ENCODE measurements at regions not wholly inside any gene's neighbourhood (a gene's known extent, or its start where the extent isn't known, plus 50 kb on each side); places are given as distances from the start of the nearest gene placed in this dataset.

- no peak overlapping the region for H2AFZ ChIP-seq (ENCODE audit: low read length)
- in situ Hi-C loops (cut with HindIII; ENCODE audit: extremely low pct_ligation_motif_present, low pct_unique_long_range_greater_than_20kb), result no loop called here
- H3K27me3 ChIP-seq (ENCODE audit: control insufficient read depth in 1 of 2, insufficient read depth in 2 of 2, low read length in 2 of 2), result no peaks in the 10 kb centered on the region
- DNase-seq (ENCODE audit: low spot score), result no peak
- no peak overlapping the region for H3K27ac ChIP-seq (ENCODE audit: extremely low read length, insufficient read depth, low read length)
- intact Hi-C loops (cut with micrococcal nuclease; ENCODE audit: unreplicated experiment), result no loop called here
- H3K4me2 ChIP-seq (ENCODE audit: low read depth, low read length), result no peak overlapping the region
- POLR2A ChIA-PET, result no interaction called here
- no peaks in the 10 kb centered on the region for H4K20me1 ChIP-seq (ENCODE audit: insufficient read depth, low read length)
- no peak for FAIRE-seq
- H3K9me3 ChIP-seq (ENCODE audit: low read length), result no peaks in the 10 kb centered on the region
- no TSS peak for BruUV-seq (replicated peaks)
- ATAC-seq, result no peak
- H3K4me1 ChIP-seq (ENCODE audit: insufficient read depth, low read length), result no peaks in the 10 kb centered on the region
- TF ChIP-seq MATR3 (CRISPR knock-in tag; IDR thresholded peaks at IDR 0.05), result no peak
- TF ChIP-seq THAP7 (CRISPR knock-in tag; IDR thresholded peaks at IDR 0.05), result no peak
- TF ChIP-seq ZNF124 (CRISPR knock-in tag; IDR thresholded peaks at IDR 0.05), result no peak
- no peak for TF ChIP-seq ZNF615 (CRISPR knock-in tag; IDR thresholded peaks at IDR 0.05; ENCODE audit: borderline replicate concordance)
- TF ChIP-seq FOSL2 (CRISPR knock-in tag; IDR thresholded peaks at IDR 0.05), result no peak
- no peak for TF ChIP-seq MIXL1 (CRISPR knock-in tag; IDR thresholded peaks at IDR 0.05)
- H3K79me2 ChIP-seq (ENCODE audit: insufficient read depth, low read length), result no peaks in the 10 kb centered on the region
- CTCF ChIA-PET (ENCODE audit: low intra/inter-chr PET ratio, low total read pairs), result no interaction called here
- H3K36me3 ChIP-seq (replicated peaks in 1 of 2; ENCODE audit: control insufficient read depth in 1 of 2, insufficient read depth in 2 of 2, low read length in 2 of 2), result no peaks in the 10 kb centered on the region
- H3K4me3 ChIP-seq (replicated peaks in 1 of 3; ENCODE audit: insufficient read depth in 1 of 3, low read depth in 2 of 3, low read length in 3 of 3), result no peak overlapping the region
- H3K9ac ChIP-seq (ENCODE audit: insufficient read depth, low read depth, low read length), result no peak overlapping the region
These were observed 135.5 kb upstream of the TTC14 start for GRCh38 chr3:180466401-180467011.

- Histone ChIP-seq H3K27ac (ENCODE audit: extremely low read length, insufficient read depth, low read length) (no peak overlapping the region), H3K4me2 (ENCODE audit: low read depth, low read length) (no peak overlapping the region), H3K4me3 (replicated peaks in 1 of 3; ENCODE audit: insufficient read depth in 1 of 3, low read depth in 2 of 3, low read length in 3 of 3) (no peak overlapping the region), H3K36me3 (replicated peaks in 1 of 2; ENCODE audit: control insufficient read depth in 1 of 2, insufficient read depth in 2 of 2, low read length in 2 of 2) (no peaks in the 10 kb centered on the region), H3K9ac (ENCODE audit: insufficient read depth, low read depth, low read length) (no peak overlapping the region), H3K79me2 (ENCODE audit: insufficient read depth, low read length) (no peaks in the 10 kb centered on the region), H3K27me3 (ENCODE audit: control insufficient read depth in 1 of 2, insufficient read depth in 2 of 2, low read length in 2 of 2) (no peaks in the 10 kb centered on the region), H2AFZ (ENCODE audit: low read length) (no peak overlapping the region), H3K9me3 (ENCODE audit: low read length) (no peaks in the 10 kb centered on the region), H4K20me1 (ENCODE audit: insufficient read depth, low read length) (no peaks in the 10 kb centered on the region), H3K4me1 (ENCODE audit: insufficient read depth, low read length) (no peaks in the 10 kb centered on the region)
- FAIRE-seq (no peak), ATAC-seq (no peak), DNase-seq (ENCODE audit: low spot score) (no peak)
- ChIA-PET CTCF (ENCODE audit: low intra/inter-chr PET ratio, low total read pairs) (no interaction called here), POLR2A (no interaction called here)
- intact Hi-C loops (cut with micrococcal nuclease; ENCODE audit: unreplicated experiment) (no loop called here), in situ Hi-C loops (cut with HindIII; ENCODE audit: extremely low pct_ligation_motif_present, low pct_unique_long_range_greater_than_20kb) (no loop called here)
- BruUV-seq (replicated peaks), result no TSS peak
- WGBS (ENCODE audit: low lambda C conversion rate), result 3% methylated on average over 1 of the region's 1 CpG
- TF ChIP-seq NCOR1 (IDR thresholded peaks at IDR 0.05; ENCODE audit: borderline replicate concordance, low read length) (no peak), ZNF260 (CRISPR knock-in tag; IDR thresholded peaks at IDR 0.05; ENCODE audit: borderline replicate concordance, low read depth) (no peak), ZBTB37 (CRISPR knock-in tag; IDR thresholded peaks at IDR 0.05) (no peak), ZKSCAN8 (CRISPR knock-in tag; IDR thresholded peaks at IDR 0.05; ENCODE audit: borderline replicate concordance) (no peak), PRDM4 (CRISPR knock-in tag; IDR thresholded peaks at IDR 0.05; ENCODE audit: borderline replicate concordance) (no peak), ZBTB38 (CRISPR knock-in tag; IDR thresholded peaks at IDR 0.05) (no peak), ZSCAN9 (CRISPR knock-in tag; IDR thresholded peaks at IDR 0.05; ENCODE audit: borderline replicate concordance) (no peak)
These were observed 134.8 kb upstream of the TTC14 start for GRCh38 chr3:180467177-180467576.
